ENCODE measurements at regions not wholly inside any gene's neighbourhood (a gene's known extent, or its start where the extent isn't known, plus 50 kb on each side); places are given as distances from the start of the nearest gene placed in this dataset.
"Not testable (repeated sequence)": the region's sequence is repeated elsewhere in the genome, so short reads cannot be mapped to it uniquely, and the experiment has no call there.

- no peak overlapping the region for H3K4me3 ChIP-seq (ENCODE audit: low read depth, low read length)
- POLR2A ChIA-PET = no interaction called here
- DNase-seq (ENCODE audit: low read depth, low spot score) = no peak
- no peak for TF ChIP-seq CTCF (IDR thresholded peaks at IDR 0.05; ENCODE audit: insufficient read depth, low read length, missing control alignments)
- CTCF ChIA-PET = no interaction called here
Measured at GRCh38 chr5:153276151-153276550, 214.3 kb upstream of the GRIA1 start.

GRCh38 chr5:153296251-153296844 is 194.1 kb upstream of the GRIA1 start:
- POLR2A ChIA-PET; DNase-seq (ENCODE audit: low read depth, low spot score); CTCF ChIA-PET; H3K4me3 ChIP-seq (ENCODE audit: low read depth, low read length): not testable (repeated sequence)

- H3K4me3 ChIP-seq (ENCODE audit: low read depth, low read length) = no peak overlapping the region
- ChIA-PET POLR2A (no interaction called here), CTCF (no interaction called here)
- no peak for DNase-seq (ENCODE audit: low read depth, low spot score)
- TF ChIP-seq CTCF (IDR thresholded peaks at IDR 0.05; ENCODE audit: insufficient read depth, low read length, missing control alignments) = no peak
Measured at GRCh38 chr5:153299891-153300290, 190.6 kb upstream of the GRIA1 start.

- CTCF ChIA-PET = no interaction called here
- POLR2A ChIA-PET = no interaction called here
- TF ChIP-seq CTCF (IDR thresholded peaks at IDR 0.05; ENCODE audit: insufficient read depth, low read length, missing control alignments) = no peak
- H3K4me3 ChIP-seq (ENCODE audit: low read depth, low read length) = no peak overlapping the region
- DNase-seq (ENCODE audit: low read depth, low spot score) = no peak
Measured at GRCh38 chr5:153308282-153308681, 182.2 kb upstream of the GRIA1 start.

- no peak for TF ChIP-seq CTCF (IDR thresholded peaks at IDR 0.05; ENCODE audit: insufficient read depth, low read length, missing control alignments)
- CTCF ChIA-PET = no interaction called here
- POLR2A ChIA-PET = no interaction called here
- no peak for DNase-seq (ENCODE audit: low read depth, low spot score)
- H3K4me3 ChIP-seq (ENCODE audit: low read depth, low read length) = no peak overlapping the region
Measured at GRCh38 chr5:153318556-153318955, 171.9 kb upstream of the GRIA1 start.

GRCh38 chr5:153321478-153321877 is 169.0 kb upstream of the GRIA1 start:
- CTCF ChIA-PET = no interaction called here
- POLR2A ChIA-PET = no interaction called here
- H3K4me3 ChIP-seq (ENCODE audit: low read depth, low read length) = no peak overlapping the region
- TF ChIP-seq CTCF (IDR thresholded peaks at IDR 0.05; ENCODE audit: insufficient read depth, low read length, missing control alignments) = no peak
- DNase-seq (ENCODE audit: low read depth, low spot score) = no peak

GRCh38 chr5:153340139-153340538 is 150.3 kb upstream of the GRIA1 start:
- CTCF ChIA-PET = interaction anchor here (1.3 kb wide), 1 partner anchor 624 kb away, joined by 3 read pairs; no protein-coding TSS in a partner anchor
- DNase-seq (ENCODE audit: low read depth, low spot score) = no peak
- no peak for TF ChIP-seq CTCF (IDR thresholded peaks at IDR 0.05; ENCODE audit: insufficient read depth, low read length, missing control alignments)
- H3K4me3 ChIP-seq (ENCODE audit: low read depth, low read length) = no peak overlapping the region
- POLR2A ChIA-PET = interaction anchor here (0.7 kb wide), 1 partner anchor 416 kb away, joined by 3 read pairs; no protein-coding TSS in a partner anchor
